ENCODE measurements at regions not wholly inside any gene's neighbourhood (a gene's known extent, or its start where the extent isn't known, plus 50 kb on each side); places are given as distances from the start of the nearest gene placed in this dataset.

- no peak for TF ChIP-seq POLR2A (IDR thresholded peaks at IDR 0.05)
- no peak for TF ChIP-seq CTCF (IDR thresholded peaks at IDR 0.05)
These were observed 175.2 kb upstream of the ATP2B1 start for GRCh38 chr12:89883630-89884389.

Data from transverse colon (tissue), 3 donors.